T-cell (primary cell): ENCODE measurements at regions not wholly inside any gene's neighbourhood (a gene's known extent, or its start where the extent isn't known, plus 50 kb on each side); places are given as distances from the start of the nearest gene placed in this dataset.

Source experiments
- ATAC-seq, 4 experiments: fragments of 200-7000 bp in 3 of 4; fragments of 150-1000 bp in 1 of 4; cut with Tn5 transposase; replicated peaks in 1 of 4; 1 replicate in 3 of 4; 2 replicates in 1 of 4; pipeline ENCODE4 v1.10.0; 2021; ENCODE audit warnings: moderate library complexity in 3 of 4, mild to moderate bottlenecking in 2 of 4, moderate number of reproducible peaks in 1 of 4
- CTCF ChIA-PET, 2 donors: fragments of 300-600 bp; sonication (Branson Sonifier 250); formaldehyde crosslinking; loops; one replicate each; lab custom pipeline; 2022; ENCODE audit warnings: antibody characterized with exemption in 2 of 2; lab: Charles Lee
- POLR2A ChIA-PET, 2 donors: fragments of 300-600 bp; sonication (Branson Sonifier 250); formaldehyde crosslinking; loops; one replicate each; lab custom pipeline; 2022; ENCODE audit warnings: antibody characterized with exemption in 2 of 2; lab: Charles Lee
- DNase-seq, 35 experiments: peaks; one replicate each; pipeline versions ENCODE4 v3.0.0 to v3.0.0-alpha.2; 2013 to 2023
- H3K27ac ChIP-seq: one replicate; pipeline ENCODE4 v1.5.1; 2013; ENCODE audit warnings: low read length
- H3K27me3 ChIP-seq, 2 experiments: replicated peaks in 1 of 2; 1 replicate in 1 of 2; 2 replicates in 1 of 2; pipeline versions ENCODE4 v1.6.1 to v1.7.0; 2013; ENCODE audit warnings: low read length in 1 of 2, mixed read lengths in 1 of 2; ENCODE audit not compliant: control insufficient read depth in 2 of 2, insufficient read depth in 2 of 2; ENCODE audit errors: extremely low read depth in 1 of 2
- H3K36me3 ChIP-seq, 2 donors: 1 replicate in 1 of 2; 2 replicates in 1 of 2; pipeline versions ENCODE4 v1.6.1 to v1.7.0; 2013; ENCODE audit warnings: low read length in 1 of 2; ENCODE audit not compliant: control insufficient read depth in 2 of 2, insufficient read depth in 1 of 2; ENCODE audit errors: extremely low read depth in 1 of 2
- H3K4me1 ChIP-seq, 2 experiments: 1 replicate in 1 of 2; 2 replicates in 1 of 2; pipeline versions ENCODE4 v1.6.1 to v1.7.0; 2013; ENCODE audit warnings: low read length in 2 of 2, mixed read lengths in 1 of 2; ENCODE audit not compliant: insufficient read depth in 2 of 2, control insufficient read depth in 1 of 2; ENCODE audit errors: extremely low read depth in 1 of 2
- H3K4me3 ChIP-seq, 2 donors: 1 replicate in 1 of 2; 2 replicates in 1 of 2; pipeline versions ENCODE4 v1.5.1 to v1.7.0; 2013; ENCODE audit warnings: mild to moderate bottlenecking in 2 of 2, low read length in 1 of 2, moderate library complexity in 1 of 2; ENCODE audit not compliant: control insufficient read depth in 1 of 2; ENCODE audit errors: extremely low read depth in 1 of 2
- H3K9me3 ChIP-seq: 2 replicates; pipeline ENCODE4 v1.7.0; 2013
- H3K27ac Mint-ChIP-seq, 2 donors: one replicate each; pipeline ENCODE4 v1.8.0; 2020 to 2021; ENCODE audit warnings: mild to moderate bottlenecking in 2 of 2, mixed read lengths in 2 of 2
- H3K27me3 Mint-ChIP-seq, 2 donors: one replicate each; pipeline ENCODE4 v1.8.0; 2021 to 2022; ENCODE audit warnings: mixed read lengths in 2 of 2
- H3K36me3 Mint-ChIP-seq: one replicate; pipeline ENCODE4 v1.8.0; 2021; ENCODE audit warnings: mixed read lengths
- H3K4me1 Mint-ChIP-seq, 3 donors: one replicate each; pipeline ENCODE4 v1.8.0; 2020 to 2022; ENCODE audit warnings: mixed read lengths in 3 of 3, mild to moderate bottlenecking in 1 of 3
- H3K4me3 Mint-ChIP-seq, 3 donors: one replicate each; pipeline ENCODE4 v1.8.0; 2020 to 2022; ENCODE audit warnings: mild to moderate bottlenecking in 3 of 3, mixed read lengths in 3 of 3, moderate library complexity in 3 of 3
- H3K9me3 Mint-ChIP-seq, 3 donors: one replicate each; pipeline ENCODE4 v1.8.0; 2020 to 2022; ENCODE audit warnings: mixed read lengths in 3 of 3
- WGBS: methylation state at CpG from one replicate; pipeline ENCODE4 v1.1.5; 2013; ENCODE audit warnings: missing lambda C conversion rate; ENCODE audit not compliant: insufficient coverage; 5-methylcytosine and 5-hydroxymethylcytosine counted together

DNA sequence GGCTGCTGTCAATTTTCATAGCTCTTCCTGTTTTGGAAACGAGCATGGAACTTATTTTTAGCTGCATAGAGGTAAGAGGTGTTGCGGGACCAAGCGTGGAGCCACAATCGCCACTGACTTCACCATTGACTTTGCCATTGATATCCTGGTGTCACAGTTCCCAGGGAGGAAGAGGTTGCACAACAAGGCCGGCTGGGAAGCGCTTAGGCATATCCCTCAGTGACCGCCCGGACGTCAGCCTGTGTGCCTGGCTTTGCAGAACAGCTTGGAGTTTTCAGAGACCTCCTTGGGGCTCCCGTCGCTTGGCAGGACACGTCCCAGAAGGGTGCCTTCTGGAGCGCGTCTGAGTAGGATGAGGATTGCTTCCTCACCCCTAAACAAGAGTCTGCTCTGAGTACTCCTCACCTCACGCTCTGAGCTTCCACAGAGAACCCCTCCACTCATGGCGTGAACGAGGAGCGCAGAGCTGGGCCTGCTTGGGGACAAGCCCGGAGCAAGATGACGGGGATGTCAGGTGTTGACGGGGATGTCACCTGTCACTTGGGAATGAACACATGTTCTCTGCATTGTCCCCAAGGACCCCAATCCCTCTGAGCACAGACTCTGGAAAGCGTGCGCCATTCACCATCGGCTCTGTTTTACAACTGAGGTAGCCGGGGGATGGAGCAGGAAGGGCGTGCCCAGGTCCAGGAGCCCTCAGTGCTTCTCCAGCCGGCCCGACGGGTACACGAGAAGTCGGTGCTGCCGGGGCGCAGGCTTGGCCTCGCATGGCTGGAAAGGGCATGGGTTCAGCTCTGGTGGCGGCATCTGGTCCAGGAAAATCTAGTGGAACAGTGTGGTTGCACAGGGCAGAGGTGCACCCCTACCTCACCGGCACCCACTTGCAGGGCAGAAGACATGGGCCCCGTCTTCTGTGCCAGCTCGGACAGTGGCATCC is 192.3 kb upstream of the SHH start:
- DNase-seq (no peak), ATAC-seq (no peak)
- POLR2A ChIA-PET = no interaction called here
- Histone ChIP-seq H3K4me1 (peaks cover 3 to 13% of the 10 kb centered on the region in 2 experiments), H3K27ac (no peak overlapping the region), H3K36me3 (no peaks in the 10 kb centered on the region), H3K27me3 (peaks cover 0 to 21% of the 10 kb centered on the region in 2 experiments), H3K9me3 (no peaks in the 10 kb centered on the region), H3K4me3 (no peak overlapping the region)
- WGBS = 90% methylated on average over 26 of the region's 38 CpGs
- Mint-ChIP-seq H3K27me3 (peaks cover 3 to 13% of the 10 kb centered on the region in 2 donors), H3K4me1 (peaks cover 0 to 16% (median 4%) of the 10 kb centered on the region in 3 donors), H3K36me3 (no peaks in the 10 kb centered on the region), H3K27ac (no peak overlapping the region), H3K9me3 (peaks cover 0 to under 1% (median under 1%) of the 10 kb centered on the region in 3 donors), H3K4me3 (no peak overlapping the region)
- CTCF ChIA-PET = no interaction called here

DNA sequence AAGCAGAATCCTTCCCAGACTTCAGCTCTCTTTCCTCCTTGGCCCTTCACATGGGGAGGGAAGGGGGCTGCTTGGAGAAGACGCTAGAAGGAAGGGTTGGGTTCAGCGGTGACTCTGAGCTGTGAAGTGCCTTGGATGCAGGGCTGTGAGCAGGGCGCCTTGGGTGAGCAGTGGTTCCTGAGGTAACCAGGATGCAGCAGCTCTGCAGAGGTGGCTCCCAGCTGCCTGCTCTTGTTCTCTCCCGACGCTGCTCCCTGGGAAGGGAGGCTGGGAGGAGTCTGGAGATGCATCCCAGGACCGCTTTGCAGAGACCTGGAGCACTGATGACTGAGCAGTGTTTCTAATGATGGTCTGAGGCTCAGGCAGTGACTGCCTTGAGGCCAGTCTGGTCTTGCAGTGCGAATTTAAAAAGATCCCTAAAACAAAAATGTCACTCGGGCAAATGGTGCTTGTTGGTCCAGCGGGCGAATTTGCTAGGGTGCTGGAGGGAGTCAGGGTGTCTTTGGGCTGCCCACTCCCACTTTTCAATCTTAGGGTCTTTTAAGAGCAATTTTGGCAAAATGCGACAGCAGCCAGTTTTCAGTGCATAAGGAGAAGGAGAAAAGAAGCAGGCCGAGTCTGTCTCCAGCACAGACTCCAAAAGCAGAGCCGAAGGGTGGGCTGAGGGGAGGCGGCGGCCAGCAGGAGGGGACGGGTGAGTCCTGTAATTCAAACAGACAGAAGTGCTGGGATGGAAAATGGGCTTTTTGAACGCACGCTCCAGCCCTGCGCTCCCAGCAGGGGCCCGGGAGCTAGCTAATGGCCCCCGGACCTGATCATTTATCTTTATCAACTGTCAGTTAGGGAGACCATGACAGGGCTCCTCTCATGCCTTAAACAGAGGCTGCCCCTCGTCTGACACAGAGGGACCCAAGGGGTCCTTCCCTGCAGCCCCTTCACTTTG is 191.2 kb upstream of the SHH start:
- no peak for ATAC-seq
- H3K4me3 ChIP-seq = no peak overlapping the region
- DNase-seq = no peak
- POLR2A ChIA-PET = no interaction called here
- WGBS = 78% methylated on average over 17 of the region's 22 CpGs
- Mint-ChIP-seq H3K4me3 (no peak overlapping the region), H3K27ac (no peak overlapping the region), H3K36me3 (no peaks in the 10 kb centered on the region), H3K27me3 (peaks cover 3 to 14% of the 10 kb centered on the region in 2 donors), H3K4me1 (peaks cover under 1 to 16% (median 4%) of the 10 kb centered on the region in 3 donors), H3K9me3 (no peaks in the 10 kb centered on the region)
- H3K9me3 ChIP-seq = no peaks in the 10 kb centered on the region
- CTCF ChIA-PET = no interaction called here
- H3K36me3 ChIP-seq = no peaks in the 10 kb centered on the region
- no peak overlapping the region for H3K27ac ChIP-seq
- H3K4me1 ChIP-seq = peaks cover 3 to 20% of the 10 kb centered on the region in 2 experiments
- H3K27me3 ChIP-seq = peaks cover 0 to 32% of the 10 kb centered on the region in 2 experiments

DNA sequence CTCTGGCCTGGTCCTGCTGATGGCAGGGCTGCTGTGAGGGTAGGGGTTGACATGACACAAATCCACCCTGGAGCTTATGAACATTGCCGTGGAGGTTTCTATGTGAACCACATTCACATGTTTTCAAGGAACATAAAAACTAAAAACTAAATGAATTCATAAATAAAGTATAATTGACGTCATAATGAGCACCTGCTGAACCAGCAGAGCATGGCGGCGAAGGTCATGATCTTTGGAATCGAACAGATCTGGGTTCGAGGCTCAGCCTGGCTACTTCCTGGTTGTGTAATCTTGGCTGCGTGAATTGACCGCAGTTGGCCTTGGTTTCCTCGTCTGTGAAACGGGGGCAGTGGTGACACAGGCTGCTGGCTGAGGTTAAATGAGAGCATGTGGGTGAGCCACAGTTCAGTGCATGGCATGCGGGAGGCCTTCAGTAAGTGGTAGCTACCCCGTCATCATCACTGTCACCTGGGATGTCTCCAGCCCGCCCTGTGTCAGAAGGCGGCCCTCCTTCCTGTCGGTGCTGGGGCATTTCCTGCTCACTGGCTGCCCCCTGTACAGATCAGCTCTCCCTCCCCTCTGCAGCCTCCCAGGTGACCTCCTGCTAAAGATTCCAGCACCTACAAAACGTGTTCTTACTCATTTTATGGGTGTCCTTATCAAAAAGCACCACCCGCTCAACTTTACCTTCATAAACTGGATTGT is 190.3 kb upstream of the SHH start:
- H3K27me3 ChIP-seq = peaks cover 0 to 41% of the 10 kb centered on the region in 2 experiments
- peaks cover 12 to 29% of the 10 kb centered on the region in 2 experiments for H3K4me1 ChIP-seq
- no peak overlapping the region for H3K27ac ChIP-seq
- ATAC-seq = peak in 2 of 4 experiments; percentile 23 to 71
- WGBS = 63% methylated on average over 16 of the region's 17 CpGs
- CTCF ChIA-PET = no interaction called here
- Mint-ChIP-seq H3K27ac (no peak overlapping the region), H3K27me3 (peaks cover 3 to 19% of the 10 kb centered on the region in 2 donors), H3K4me1 (peaks cover 9 to 26% (median 12%) of the 10 kb centered on the region in 3 donors), H3K36me3 (no peaks in the 10 kb centered on the region), H3K4me3 (no peak overlapping the region), H3K9me3 (no peaks in the 10 kb centered on the region)
- H3K4me3 ChIP-seq = no peak overlapping the region
- no peaks in the 10 kb centered on the region for H3K9me3 ChIP-seq
- POLR2A ChIA-PET = interaction anchor here in 1 of 2 donors (0.6 kb wide), 1 partner anchor 55 kb away, joined by 13 read pairs; no protein-coding TSS in a partner anchor
- peak in 2 of 35 experiments; percentile 14 to 18 for DNase-seq
- H3K36me3 ChIP-seq = no peaks in the 10 kb centered on the region

- Mint-ChIP-seq H3K36me3 (no peaks in the 10 kb centered on the region), H3K4me3 (no peak overlapping the region), H3K4me1 (peaks cover 18 to 34% (median 20%) of the 10 kb centered on the region in 3 donors), H3K27ac (no peak overlapping the region), H3K9me3 (no peaks in the 10 kb centered on the region), H3K27me3 (peaks cover 3 to 27% of the 10 kb centered on the region in 2 donors)
- 83% methylated on average over 22 of the region's 25 CpGs for WGBS
- Histone ChIP-seq H3K27ac (no peak overlapping the region), H3K4me1 (peaks cover 21 to 34% of the 10 kb centered on the region in 2 experiments), H3K27me3 (peaks cover 0 to 45% of the 10 kb centered on the region in 2 experiments), H3K9me3 (no peaks in the 10 kb centered on the region), H3K4me3 (no peak overlapping the region), H3K36me3 (no peaks in the 10 kb centered on the region)
- DNase-seq = no peak
- ATAC-seq = no peak
- ChIA-PET POLR2A (no interaction called here), CTCF (no interaction called here)
These were observed 189.4 kb upstream of the SHH start for GRCh38 chr7:156001496-156002260.

GRCh38 chr7:156000601-156001396 is 188.5 kb upstream of the SHH start:
- H3K27ac ChIP-seq = no peak overlapping the region
- ATAC-seq (no peak), DNase-seq (no peak)
- H3K9me3 Mint-ChIP-seq = no peaks in the 10 kb centered on the region
- ChIA-PET POLR2A (no interaction called here), CTCF (no interaction called here)
- peaks cover 29 to 43% of the 10 kb centered on the region in 2 experiments for H3K4me1 ChIP-seq
- H3K9me3 ChIP-seq = no peaks in the 10 kb centered on the region
- peaks cover 0 to 53% of the 10 kb centered on the region in 2 experiments for H3K27me3 ChIP-seq
- no peak overlapping the region for H3K27ac Mint-ChIP-seq
- H3K4me3 ChIP-seq = no peak overlapping the region
- H3K4me1 Mint-ChIP-seq = peaks cover 22 to 43% (median 28%) of the 10 kb centered on the region in 3 donors
- H3K36me3 ChIP-seq = no peaks in the 10 kb centered on the region
- peaks cover 3 to 29% of the 10 kb centered on the region in 2 donors for H3K27me3 Mint-ChIP-seq
- H3K36me3 Mint-ChIP-seq = no peaks in the 10 kb centered on the region
- WGBS = 87% methylated on average over 21 of the region's 27 CpGs
- no peak overlapping the region for H3K4me3 Mint-ChIP-seq
